ENCODE measurements at regions not wholly inside any gene's neighbourhood (a gene's known extent, or its start where the extent isn't known, plus 50 kb on each side); places are given as distances from the start of the nearest gene placed in this dataset.

DNA sequence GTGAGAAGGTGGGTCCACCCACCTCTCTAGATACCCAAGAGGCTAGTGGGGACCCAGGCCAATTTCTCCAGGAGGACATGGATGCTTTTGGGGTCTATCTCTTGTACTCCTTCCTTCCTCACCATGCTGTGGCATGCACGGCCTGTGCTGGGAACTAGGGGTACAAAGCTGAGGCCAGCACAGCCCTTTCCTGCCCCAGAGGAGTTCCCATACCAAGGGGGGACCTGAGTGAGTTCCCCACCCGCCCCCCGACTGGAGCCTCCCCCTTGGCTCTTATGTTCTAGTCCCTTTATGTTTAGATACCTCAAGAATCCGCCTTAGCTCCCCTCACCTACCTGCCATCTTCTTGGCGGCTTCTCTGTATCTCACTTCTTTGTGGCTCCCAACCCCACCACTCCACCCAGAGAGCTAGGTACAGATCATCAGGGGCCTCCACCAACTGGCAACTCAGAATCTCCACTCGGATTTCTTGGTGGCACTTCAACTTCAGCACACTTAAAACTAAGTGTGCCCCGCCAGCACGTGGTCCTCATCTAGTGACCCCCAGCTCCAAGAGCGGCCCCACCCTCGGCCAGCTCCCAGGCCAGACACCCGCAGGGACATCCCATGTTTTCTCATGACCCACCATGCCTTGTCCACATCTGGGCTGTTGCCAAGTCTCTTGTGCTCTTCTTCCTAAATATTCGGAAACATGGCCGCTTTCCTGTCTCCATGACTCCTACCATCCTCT lies 115.2 kb upstream of the RTL1 start (continued):
- TF ChIP-seq, protein P1, sequence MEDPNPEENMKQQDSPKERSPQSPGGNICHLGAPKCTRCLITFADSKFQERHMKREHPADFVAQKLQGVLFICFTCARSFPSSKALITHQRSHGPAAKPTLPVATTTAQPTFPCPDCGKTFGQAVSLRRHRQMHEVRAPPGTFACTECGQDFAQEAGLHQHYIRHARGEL (CRISPR knock-in tag; IDR thresholded peaks at IDR 0.05) = no peak
- TF ChIP-seq, protein P2, sequence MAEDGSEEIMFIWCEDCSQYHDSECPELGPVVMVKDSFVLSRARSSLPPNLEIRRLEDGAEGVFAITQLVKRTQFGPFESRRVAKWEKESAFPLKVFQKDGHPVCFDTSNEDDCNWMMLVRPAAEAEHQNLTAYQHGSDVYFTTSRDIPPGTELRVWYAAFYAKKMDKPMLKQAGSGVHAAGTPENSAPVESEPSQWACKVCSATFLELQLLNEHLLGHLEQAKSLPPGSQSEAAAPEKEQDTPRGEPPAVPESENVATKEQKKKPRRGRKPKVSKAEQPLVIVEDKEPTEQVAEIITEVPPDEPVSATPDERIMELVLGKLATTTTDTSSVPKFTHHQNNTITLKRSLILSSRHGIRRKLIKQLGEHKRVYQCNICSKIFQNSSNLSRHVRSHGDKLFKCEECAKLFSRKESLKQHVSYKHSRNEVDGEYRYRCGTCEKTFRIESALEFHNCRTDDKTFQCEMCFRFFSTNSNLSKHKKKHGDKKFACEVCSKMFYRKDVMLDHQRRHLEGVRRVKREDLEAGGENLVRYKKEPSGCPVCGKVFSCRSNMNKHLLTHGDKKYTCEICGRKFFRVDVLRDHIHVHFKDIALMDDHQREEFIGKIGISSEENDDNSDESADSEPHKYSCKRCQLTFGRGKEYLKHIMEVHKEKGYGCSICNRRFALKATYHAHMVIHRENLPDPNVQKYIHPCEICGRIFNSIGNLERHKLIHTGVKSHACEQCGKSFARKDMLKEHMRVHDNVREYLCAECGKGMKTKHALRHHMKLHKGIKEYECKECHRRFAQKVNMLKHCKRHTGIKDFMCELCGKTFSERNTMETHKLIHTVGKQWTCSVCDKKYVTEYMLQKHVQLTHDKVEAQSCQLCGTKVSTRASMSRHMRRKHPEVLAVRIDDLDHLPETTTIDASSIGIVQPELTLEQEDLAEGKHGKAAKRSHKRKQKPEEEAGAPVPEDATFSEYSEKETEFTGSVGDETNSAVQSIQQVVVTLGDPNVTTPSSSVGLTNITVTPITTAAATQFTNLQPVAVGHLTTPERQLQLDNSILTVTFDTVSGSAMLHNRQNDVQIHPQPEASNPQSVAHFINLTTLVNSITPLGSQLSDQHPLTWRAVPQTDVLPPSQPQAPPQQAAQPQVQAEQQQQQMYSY (CRISPR knock-in tag; IDR thresholded peaks at IDR 0.05) = no peak
- TF ChIP-seq ATF7-NPFF (CRISPR knock-in tag; IDR thresholded peaks at IDR 0.05; ENCODE audit: low read depth) (no peak), SRSF4 (IDR thresholded peaks at IDR 0.05; ENCODE audit: low read depth, low read length, poor library complexity, severe bottlenecking) (no peak), ELF3 (CRISPR knock-in tag; IDR thresholded peaks at IDR 0.05) (no peak), ZNF816 (CRISPR knock-in tag; IDR thresholded peaks at IDR 0.05; ENCODE audit: borderline replicate concordance) (no peak), HDAC6 (IDR thresholded peaks at IDR 0.05; ENCODE audit: low read depth, low read length) (no peak), ZNF780A (CRISPR knock-in tag; IDR thresholded peaks at IDR 0.05) (no peak), BRCA1 (CRISPR knock-in tag; IDR thresholded peaks at IDR 0.05) (no peak), RFXAP (CRISPR knock-in tag; IDR thresholded peaks at IDR 0.05; ENCODE audit: borderline replicate concordance) (no peak)
- TF ChIP-seq, protein P3, sequence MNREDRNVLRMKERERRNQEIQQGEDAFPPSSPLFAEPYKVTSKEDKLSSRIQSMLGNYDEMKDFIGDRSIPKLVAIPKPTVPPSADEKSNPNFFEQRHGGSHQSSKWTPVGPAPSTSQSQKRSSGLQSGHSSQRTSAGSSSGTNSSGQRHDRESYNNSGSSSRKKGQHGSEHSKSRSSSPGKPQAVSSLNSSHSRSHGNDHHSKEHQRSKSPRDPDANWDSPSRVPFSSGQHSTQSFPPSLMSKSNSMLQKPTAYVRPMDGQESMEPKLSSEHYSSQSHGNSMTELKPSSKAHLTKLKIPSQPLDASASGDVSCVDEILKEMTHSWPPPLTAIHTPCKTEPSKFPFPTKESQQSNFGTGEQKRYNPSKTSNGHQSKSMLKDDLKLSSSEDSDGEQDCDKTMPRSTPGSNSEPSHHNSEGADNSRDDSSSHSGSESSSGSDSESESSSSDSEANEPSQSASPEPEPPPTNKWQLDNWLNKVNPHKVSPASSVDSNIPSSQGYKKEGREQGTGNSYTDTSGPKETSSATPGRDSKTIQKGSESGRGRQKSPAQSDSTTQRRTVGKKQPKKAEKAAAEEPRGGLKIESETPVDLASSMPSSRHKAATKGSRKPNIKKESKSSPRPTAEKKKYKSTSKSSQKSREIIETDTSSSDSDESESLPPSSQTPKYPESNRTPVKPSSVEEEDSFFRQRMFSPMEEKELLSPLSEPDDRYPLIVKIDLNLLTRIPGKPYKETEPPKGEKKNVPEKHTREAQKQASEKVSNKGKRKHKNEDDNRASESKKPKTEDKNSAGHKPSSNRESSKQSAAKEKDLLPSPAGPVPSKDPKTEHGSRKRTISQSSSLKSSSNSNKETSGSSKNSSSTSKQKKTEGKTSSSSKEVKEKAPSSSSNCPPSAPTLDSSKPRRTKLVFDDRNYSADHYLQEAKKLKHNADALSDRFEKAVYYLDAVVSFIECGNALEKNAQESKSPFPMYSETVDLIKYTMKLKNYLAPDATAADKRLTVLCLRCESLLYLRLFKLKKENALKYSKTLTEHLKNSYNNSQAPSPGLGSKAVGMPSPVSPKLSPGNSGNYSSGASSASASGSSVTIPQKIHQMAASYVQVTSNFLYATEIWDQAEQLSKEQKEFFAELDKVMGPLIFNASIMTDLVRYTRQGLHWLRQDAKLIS (CRISPR knock-in tag; IDR thresholded peaks at IDR 0.05) = no peak
- TF ChIP-seq, protein P4, sequence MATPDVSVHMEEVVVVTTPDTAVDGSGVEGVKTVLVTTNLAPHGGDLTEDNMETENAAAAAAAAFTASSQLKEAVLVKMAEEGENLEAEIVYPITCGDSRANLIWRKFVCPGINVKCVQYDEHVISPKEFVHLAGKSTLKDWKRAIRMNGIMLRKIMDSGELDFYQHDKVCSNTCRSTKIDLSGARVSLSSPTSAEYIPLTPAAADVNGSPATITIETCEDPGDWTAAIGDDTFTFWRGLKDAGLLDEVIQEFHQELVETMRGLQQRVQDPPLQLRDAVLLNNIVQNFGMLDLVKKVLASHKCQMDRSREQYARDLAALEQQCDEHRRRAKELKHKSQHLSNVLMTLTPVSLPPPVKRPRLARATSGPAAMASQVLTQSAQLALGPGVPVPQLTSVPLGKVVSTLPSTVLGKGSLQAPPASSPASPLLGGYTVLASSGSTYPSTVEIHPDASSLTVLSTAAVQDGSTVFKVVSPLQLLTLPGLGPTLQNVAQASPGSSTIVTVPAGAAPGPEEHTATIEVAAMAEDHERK (CRISPR knock-in tag; IDR thresholded peaks at IDR 0.05; ENCODE audit: low read depth) = no peak
